ENCODE measurements at regions not wholly inside any gene's neighbourhood (a gene's known extent, or its start where the extent isn't known, plus 50 kb on each side); places are given as distances from the start of the nearest gene placed in this dataset.

GRCh38 chr3:80533553-80533952 is 765.8 kb upstream of the ROBO1 start:
- no peak overlapping the region for H3K27ac ChIP-seq (ENCODE audit: low read length)
- no peaks in the 10 kb centered on the region for H3K27me3 ChIP-seq (ENCODE audit: control insufficient read depth, insufficient read depth, low read length)
- no peak overlapping the region for H3K9ac ChIP-seq (ENCODE audit: low read length)
- no peaks in the 10 kb centered on the region for H3K9me3 ChIP-seq (ENCODE audit: control insufficient read depth, low read depth, low read length)
- H3K4me3 ChIP-seq (ENCODE audit: low read length), result no peak overlapping the region
- H3K36me3 ChIP-seq (ENCODE audit: control insufficient read depth, low read depth, low read length), result no peaks in the 10 kb centered on the region
- no peaks in the 10 kb centered on the region for H3K4me1 ChIP-seq (ENCODE audit: control insufficient read depth, low read depth, low read length)

GRCh38 chr3:80526153-80526552 is 758.4 kb upstream of the ROBO1 start:
- Histone ChIP-seq H3K9ac (ENCODE audit: low read length) (no peak overlapping the region), H3K4me1 (ENCODE audit: control insufficient read depth, low read depth, low read length) (peaks cover 5% of the 10 kb centered on the region), H3K9me3 (ENCODE audit: control insufficient read depth, low read depth, low read length) (no peaks in the 10 kb centered on the region), H3K27me3 (ENCODE audit: control insufficient read depth, insufficient read depth, low read length) (no peaks in the 10 kb centered on the region), H3K4me3 (ENCODE audit: low read length) (no peak overlapping the region), H3K36me3 (ENCODE audit: control insufficient read depth, low read depth, low read length) (no peaks in the 10 kb centered on the region), H3K27ac (ENCODE audit: low read length) (no peak overlapping the region)

- Histone ChIP-seq H3K4me1 (ENCODE audit: control insufficient read depth, low read depth, low read length) (peaks cover 5% of the 10 kb centered on the region), H3K27me3 (ENCODE audit: control insufficient read depth, insufficient read depth, low read length) (no peaks in the 10 kb centered on the region), H3K36me3 (ENCODE audit: control insufficient read depth, low read depth, low read length) (no peaks in the 10 kb centered on the region), H3K9ac (ENCODE audit: low read length) (no peak overlapping the region), H3K9me3 (ENCODE audit: control insufficient read depth, low read depth, low read length) (no peaks in the 10 kb centered on the region), H3K27ac (ENCODE audit: low read length) (no peak overlapping the region), H3K4me3 (ENCODE audit: low read length) (no peak overlapping the region)
Observed at GRCh38 chr3:80521081-80521480, 753.3 kb upstream of the ROBO1 start.

DNA sequence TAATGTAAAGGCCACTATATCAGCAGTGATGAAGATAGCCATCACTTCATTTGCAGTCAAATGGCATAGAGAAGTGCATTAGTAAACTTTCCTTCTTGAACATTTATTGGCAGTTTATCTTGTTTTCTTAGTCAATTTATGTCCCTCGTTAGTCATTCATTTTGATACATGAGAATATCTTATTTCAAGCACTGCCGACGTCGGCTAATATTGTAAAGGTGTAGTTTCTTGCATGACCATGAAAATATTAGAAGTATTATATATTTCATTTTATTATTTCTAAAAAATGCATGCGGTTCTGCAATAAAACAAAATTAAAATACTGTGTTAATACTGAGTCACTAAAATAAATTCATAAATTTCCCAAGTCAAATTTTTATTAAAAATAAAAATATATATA is 751.6 kb upstream of the ROBO1 start:
- Histone ChIP-seq H3K4me1 (ENCODE audit: control insufficient read depth, low read depth, low read length) (no peaks in the 10 kb centered on the region), H3K27me3 (ENCODE audit: control insufficient read depth, insufficient read depth, low read length) (no peaks in the 10 kb centered on the region), H3K9me3 (ENCODE audit: control insufficient read depth, low read depth, low read length) (no peaks in the 10 kb centered on the region), H3K27ac (ENCODE audit: low read length) (no peak overlapping the region), H3K36me3 (ENCODE audit: control insufficient read depth, low read depth, low read length) (no peaks in the 10 kb centered on the region), H3K4me3 (ENCODE audit: low read length) (no peak overlapping the region), H3K9ac (ENCODE audit: low read length) (no peak overlapping the region)

DNA sequence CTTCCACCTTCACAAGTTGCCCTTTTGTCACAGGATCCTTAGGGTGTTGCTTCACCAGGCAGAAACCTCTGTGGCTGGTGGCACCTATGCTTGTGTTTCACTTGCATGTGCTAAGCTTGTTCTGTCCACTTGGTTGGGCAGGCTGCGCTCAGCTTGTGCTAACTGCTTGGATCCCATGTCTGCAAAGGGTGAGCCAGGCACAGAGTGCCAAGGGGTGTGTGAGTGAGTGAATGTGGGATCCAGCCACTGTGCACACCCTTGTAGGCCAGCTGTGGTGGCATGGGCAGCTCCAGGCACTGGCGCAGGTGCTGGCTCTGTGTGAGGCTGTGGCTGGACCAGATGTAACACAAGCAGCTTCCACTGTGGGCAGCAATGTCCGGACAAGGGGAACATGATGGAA is 728.7 kb upstream of the ROBO1 start:
- no peaks in the 10 kb centered on the region for H3K27me3 ChIP-seq (ENCODE audit: control insufficient read depth, insufficient read depth, low read length)
- H3K27ac ChIP-seq (ENCODE audit: low read length), result no peak overlapping the region
- no peaks in the 10 kb centered on the region for H3K9me3 ChIP-seq (ENCODE audit: control insufficient read depth, low read depth, low read length)
- no peak overlapping the region for H3K4me3 ChIP-seq (ENCODE audit: low read length)
- H3K9ac ChIP-seq (ENCODE audit: low read length), result no peak overlapping the region
- H3K4me1 ChIP-seq (ENCODE audit: control insufficient read depth, low read depth, low read length), result no peaks in the 10 kb centered on the region
- no peaks in the 10 kb centered on the region for H3K36me3 ChIP-seq (ENCODE audit: control insufficient read depth, low read depth, low read length)

DNA sequence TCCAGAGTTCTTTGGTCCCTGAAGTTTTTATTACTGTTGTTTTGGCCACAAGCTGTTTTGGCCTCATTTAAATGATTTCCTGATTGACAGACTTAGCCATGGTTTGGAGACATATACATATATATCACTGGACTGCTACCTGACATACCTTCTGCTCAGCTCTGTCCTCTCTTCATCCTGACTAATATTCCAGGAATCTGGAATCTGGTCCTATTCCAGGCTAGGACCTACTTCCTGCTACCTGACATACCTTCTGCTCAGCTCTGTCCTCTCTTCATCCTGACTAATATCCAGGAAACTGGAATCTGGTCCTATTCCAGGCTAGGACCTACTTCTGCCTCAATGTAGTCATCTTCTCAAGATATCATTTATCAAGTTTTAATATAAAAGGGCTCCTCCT is 724.4 kb upstream of the ROBO1 start:
- H3K9me3 ChIP-seq (ENCODE audit: control insufficient read depth, low read depth, low read length), result no peaks in the 10 kb centered on the region
- no peak overlapping the region for H3K4me3 ChIP-seq (ENCODE audit: low read length)
- H3K4me1 ChIP-seq (ENCODE audit: control insufficient read depth, low read depth, low read length), result no peaks in the 10 kb centered on the region
- no peak overlapping the region for H3K27ac ChIP-seq (ENCODE audit: low read length)
- H3K9ac ChIP-seq (ENCODE audit: low read length), result no peak overlapping the region
- no peaks in the 10 kb centered on the region for H3K36me3 ChIP-seq (ENCODE audit: control insufficient read depth, low read depth, low read length)
- no peaks in the 10 kb centered on the region for H3K27me3 ChIP-seq (ENCODE audit: control insufficient read depth, insufficient read depth, low read length)

GRCh38 chr3:80472961-80473360 is 705.2 kb upstream of the ROBO1 start:
- no peak overlapping the region for H3K9ac ChIP-seq (ENCODE audit: low read length)
- H3K27ac ChIP-seq (ENCODE audit: low read length), result no peak overlapping the region
- no peaks in the 10 kb centered on the region for H3K36me3 ChIP-seq (ENCODE audit: control insufficient read depth, low read depth, low read length)
- H3K9me3 ChIP-seq (ENCODE audit: control insufficient read depth, low read depth, low read length), result no peaks in the 10 kb centered on the region
- H3K27me3 ChIP-seq (ENCODE audit: control insufficient read depth, insufficient read depth, low read length), result no peaks in the 10 kb centered on the region
- H3K4me3 ChIP-seq (ENCODE audit: low read length), result no peak overlapping the region
- H3K4me1 ChIP-seq (ENCODE audit: control insufficient read depth, low read depth, low read length), result no peaks in the 10 kb centered on the region

GRCh38 chr3:80472459-80472858 is 704.7 kb upstream of the ROBO1 start:
- Histone ChIP-seq H3K27me3 (ENCODE audit: control insufficient read depth, insufficient read depth, low read length) (no peaks in the 10 kb centered on the region), H3K9me3 (ENCODE audit: control insufficient read depth, low read depth, low read length) (no peaks in the 10 kb centered on the region), H3K4me1 (ENCODE audit: control insufficient read depth, low read depth, low read length) (no peaks in the 10 kb centered on the region), H3K4me3 (ENCODE audit: low read length) (no peak overlapping the region), H3K9ac (ENCODE audit: low read length) (no peak overlapping the region), H3K27ac (ENCODE audit: low read length) (no peak overlapping the region), H3K36me3 (ENCODE audit: control insufficient read depth, low read depth, low read length) (no peaks in the 10 kb centered on the region)

DNA sequence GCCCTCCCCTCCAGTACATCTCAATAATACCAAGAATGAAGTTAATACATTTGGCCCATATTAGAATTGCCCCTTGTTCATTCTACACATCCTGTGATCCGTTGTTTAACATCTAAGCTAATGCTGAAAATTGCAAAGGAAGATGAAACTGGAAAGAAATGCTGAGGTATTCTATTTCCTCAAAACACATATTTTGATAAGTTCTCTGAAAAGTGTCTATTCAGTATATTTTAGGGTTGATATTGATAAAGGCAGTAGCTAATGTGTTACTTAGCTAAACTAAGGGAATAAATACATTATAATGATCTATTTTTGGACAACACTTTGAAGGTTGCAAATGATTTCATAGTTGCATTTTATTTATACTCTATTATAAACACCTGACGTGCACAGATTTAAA is 702.6 kb upstream of the ROBO1 start:
- Histone ChIP-seq H3K27me3 (ENCODE audit: control insufficient read depth, insufficient read depth, low read length) (no peaks in the 10 kb centered on the region), H3K9me3 (ENCODE audit: control insufficient read depth, low read depth, low read length) (no peaks in the 10 kb centered on the region), H3K27ac (ENCODE audit: low read length) (no peak overlapping the region), H3K36me3 (ENCODE audit: control insufficient read depth, low read depth, low read length) (no peaks in the 10 kb centered on the region), H3K4me1 (ENCODE audit: control insufficient read depth, low read depth, low read length) (no peaks in the 10 kb centered on the region), H3K4me3 (ENCODE audit: low read length) (no peak overlapping the region), H3K9ac (ENCODE audit: low read length) (no peak overlapping the region)

DNA sequence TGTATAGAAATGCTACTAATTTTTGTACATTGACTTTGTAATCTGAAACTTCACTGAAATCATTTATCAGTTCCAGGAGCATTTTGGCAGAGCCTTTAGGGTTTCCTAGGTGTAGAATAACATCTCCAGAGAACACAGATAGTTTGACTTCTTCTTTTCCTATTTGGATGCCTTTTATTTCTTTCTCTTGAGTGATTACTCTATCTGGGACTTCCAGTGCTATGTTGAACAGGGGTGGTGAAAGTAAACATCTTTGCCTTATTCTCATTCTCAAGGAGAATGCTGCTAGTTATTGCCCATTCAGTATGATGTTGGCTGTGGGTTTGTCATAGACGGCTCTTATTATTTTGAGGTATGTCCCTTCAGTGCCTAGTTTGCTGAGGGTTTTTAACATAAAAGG is 697.9 kb upstream of the ROBO1 start:
- no peaks in the 10 kb centered on the region for H3K36me3 ChIP-seq (ENCODE audit: control insufficient read depth, low read depth, low read length)
- H3K4me3 ChIP-seq (ENCODE audit: low read length), result no peak overlapping the region
- no peaks in the 10 kb centered on the region for H3K4me1 ChIP-seq (ENCODE audit: control insufficient read depth, low read depth, low read length)
- no peaks in the 10 kb centered on the region for H3K9me3 ChIP-seq (ENCODE audit: control insufficient read depth, low read depth, low read length)
- no peaks in the 10 kb centered on the region for H3K27me3 ChIP-seq (ENCODE audit: control insufficient read depth, insufficient read depth, low read length)
- no peak overlapping the region for H3K9ac ChIP-seq (ENCODE audit: low read length)
- no peak overlapping the region for H3K27ac ChIP-seq (ENCODE audit: low read length)

DNA sequence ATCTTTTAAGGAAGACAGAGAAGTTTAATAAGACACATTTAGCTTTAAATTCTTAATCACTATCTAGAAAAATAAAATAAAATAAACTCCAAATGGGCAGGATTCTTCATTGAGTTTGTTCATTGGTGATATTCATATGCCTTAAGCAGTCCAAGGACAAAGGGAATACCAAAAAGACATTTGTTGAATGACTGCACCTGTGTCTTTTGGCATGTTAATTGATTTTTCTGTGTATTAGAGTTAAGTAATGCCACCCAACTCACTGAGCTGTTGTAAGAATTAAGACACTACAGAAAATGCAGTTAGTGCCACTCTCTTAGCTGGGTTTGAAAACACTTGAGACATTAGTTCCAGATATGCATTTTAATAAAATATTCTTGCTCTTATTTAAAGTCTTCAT is 683.6 kb upstream of the ROBO1 start:
- Histone ChIP-seq H3K9me3 (ENCODE audit: control insufficient read depth, low read depth, low read length) (no peaks in the 10 kb centered on the region), H3K9ac (ENCODE audit: low read length) (no peak overlapping the region), H3K36me3 (ENCODE audit: control insufficient read depth, low read depth, low read length) (no peaks in the 10 kb centered on the region)

DNA sequence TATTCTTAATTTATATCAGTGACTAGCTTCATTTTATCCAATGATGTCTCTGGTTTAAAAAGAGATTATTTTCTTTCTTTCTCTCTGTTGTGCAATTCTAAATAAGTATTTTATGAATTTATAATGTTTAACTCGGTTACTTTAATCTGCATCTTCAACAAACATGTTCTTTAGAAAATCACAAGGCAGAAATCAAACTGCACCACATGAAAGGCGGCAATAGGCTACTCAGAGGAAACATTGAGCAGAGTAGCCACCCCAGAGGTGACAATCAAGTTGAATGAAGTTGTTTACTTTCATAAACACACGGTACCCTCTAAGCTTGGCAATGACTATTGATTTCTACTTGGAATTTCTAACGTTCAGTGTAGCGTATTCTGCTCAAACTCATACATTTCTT is 677.8 kb upstream of the ROBO1 start:
- no peaks in the 10 kb centered on the region for H3K9me3 ChIP-seq (ENCODE audit: control insufficient read depth, low read depth, low read length)
- H3K9ac ChIP-seq (ENCODE audit: low read length), result no peak overlapping the region
- no peak overlapping the region for H3K27ac ChIP-seq (ENCODE audit: low read length)
- peaks cover 8% of the 10 kb centered on the region for H3K4me1 ChIP-seq (ENCODE audit: control insufficient read depth, low read depth, low read length)
- H3K27me3 ChIP-seq (ENCODE audit: control insufficient read depth, insufficient read depth, low read length), result no peaks in the 10 kb centered on the region
- H3K36me3 ChIP-seq (ENCODE audit: control insufficient read depth, low read depth, low read length), result no peaks in the 10 kb centered on the region
- H3K4me3 ChIP-seq (ENCODE audit: low read length), result no peak overlapping the region

More for the DNA sequence above, 683.6 kb upstream of the ROBO1 start:
- Histone ChIP-seq H3K27me3 (ENCODE audit: control insufficient read depth, insufficient read depth, low read length) (no peaks in the 10 kb centered on the region), H3K4me1 (ENCODE audit: control insufficient read depth, low read depth, low read length) (peaks cover 6% of the 10 kb centered on the region), H3K4me3 (ENCODE audit: low read length) (no peak overlapping the region), H3K27ac (ENCODE audit: low read length) (no peak overlapping the region)

All from iPS-18a (cell line).